ENCODE measurements at regions not wholly inside any gene's neighbourhood (a gene's known extent, or its start where the extent isn't known, plus 50 kb on each side); places are given as distances from the start of the nearest gene placed in this dataset.

GRCh38 chr6:103379272-103379671 lies 1480.4 kb downstream of the HACE1 start:
- 68 to 77% methylated on average over 2 of the region's 2 CpGs for WGBS, 2 donors

GRCh38 chr6:103367212-103367611 lies 1492.5 kb downstream of the HACE1 start:
- Histone ChIP-seq H3K9me3 (no peaks in the 10 kb centered on the region), H3K4me3 (no peak overlapping the region), H3K36me3 (no peaks in the 10 kb centered on the region), H3K27ac (no peak overlapping the region), H3K4me1 (no peaks in the 10 kb centered on the region), H3K27me3 (no peaks in the 10 kb centered on the region)
- no peak for DNase-seq (ENCODE audit: low spot score in 2 of 2)
- no peak for TF ChIP-seq CTCF (IDR thresholded peaks at IDR 0.05)
- TF ChIP-seq EP300 (IDR thresholded peaks at IDR 0.05) = no peak
- no peak for TF ChIP-seq POLR2A (IDR thresholded peaks at IDR 0.05)

More at GRCh38 chr6:103379272-103379671, 1480.4 kb downstream of the HACE1 start:
- no peak overlapping the region for H3K27ac ChIP-seq
- no peaks in the 10 kb centered on the region for H3K4me1 ChIP-seq
- no peaks in the 10 kb centered on the region for H3K27me3 ChIP-seq
- no peaks in the 10 kb centered on the region for H3K9me3 ChIP-seq
- H3K4me3 ChIP-seq = no peak overlapping the region
- no peaks in the 10 kb centered on the region for H3K36me3 ChIP-seq
- no peak for TF ChIP-seq EP300 (IDR thresholded peaks at IDR 0.05)
- TF ChIP-seq CTCF (IDR thresholded peaks at IDR 0.05) = no peak
- no peak for TF ChIP-seq POLR2A (IDR thresholded peaks at IDR 0.05)
- DNase-seq (ENCODE audit: low spot score in 2 of 2) = no peak

GRCh38 chr6:103356531-103356930 lies 1503.2 kb downstream of the HACE1 start:
- DNase-seq (ENCODE audit: low spot score in 2 of 2) = no peak
- Histone ChIP-seq H3K4me1 (no peaks in the 10 kb centered on the region), H3K27ac (no peak overlapping the region), H3K27me3 (no peaks in the 10 kb centered on the region), H3K9me3 (peaks cover 0 to 2% (median 0%) of the 10 kb centered on the region in 4 donors), H3K36me3 (no peaks in the 10 kb centered on the region), H3K4me3 (no peak overlapping the region)
- TF ChIP-seq EP300 (IDR thresholded peaks at IDR 0.05) (no peak), CTCF (IDR thresholded peaks at IDR 0.05) (no peak), POLR2A (IDR thresholded peaks at IDR 0.05) (no peak)
- 49 to 59% methylated on average over 1 of the region's 1 CpG for WGBS, 2 donors

- WGBS, 2 donors = 84 to 95% methylated on average over 2 of the region's 2 CpGs
- H3K9me3 ChIP-seq = no peaks in the 10 kb centered on the region
- TF ChIP-seq EP300 (IDR thresholded peaks at IDR 0.05) (no peak), POLR2A (IDR thresholded peaks at IDR 0.05) (no peak)
- H3K4me3 ChIP-seq = no peak overlapping the region
- H3K36me3 ChIP-seq = no peaks in the 10 kb centered on the region
- no peaks in the 10 kb centered on the region for H3K27me3 ChIP-seq
- DNase-seq (ENCODE audit: low spot score in 2 of 2) = no peak
- H3K4me1 ChIP-seq = no peaks in the 10 kb centered on the region
- no peak overlapping the region for H3K27ac ChIP-seq
Observed at GRCh38 chr6:103344554-103345163, 1515.1 kb downstream of the HACE1 start.

- H3K27me3 ChIP-seq = no peaks in the 10 kb centered on the region
- TF ChIP-seq EP300 (IDR thresholded peaks at IDR 0.05) (no peak), CTCF (IDR thresholded peaks at IDR 0.05) (no peak), POLR2A (IDR thresholded peaks at IDR 0.05) (no peak)
- WGBS, 2 donors = 85% methylated on average over 2 of the region's 2 CpGs
Observed at GRCh38 chr6:103335412-103335811, 1524.3 kb downstream of the HACE1 start.

More at GRCh38 chr6:103335412-103335811, 1524.3 kb downstream of the HACE1 start:
- H3K9me3 ChIP-seq = no peaks in the 10 kb centered on the region
- H3K27ac ChIP-seq = no peak overlapping the region
- H3K4me1 ChIP-seq = no peaks in the 10 kb centered on the region
- no peak overlapping the region for H3K4me3 ChIP-seq
- no peaks in the 10 kb centered on the region for H3K36me3 ChIP-seq
- no peak for DNase-seq (ENCODE audit: low spot score in 2 of 2)

Measured in tibial nerve (tissue), 4 donors.